Stomach (tissue), 4 donors: ENCODE measurements at regions not wholly inside any gene's neighbourhood (a gene's known extent, or its start where the extent isn't known, plus 50 kb on each side); places are given as distances from the start of the nearest gene placed in this dataset.

Experiments
- EP300 ChIP-seq: sonication (generic); formaldehyde crosslinking; IDR thresholded peaks from one replicate; pipeline ENCODE4 v1.6.1; 2017; ENCODE audit warnings: antibody characterized with exemption
- POLR2A ChIP-seq, 4 donors: fragments of 450-650 bp; IDR thresholded peaks; one replicate each; pipeline ENCODE4 v1.6.1; 2016; ENCODE audit warnings: antibody characterized with exemption in 4 of 4, control low read depth in 2 of 4, mild to moderate bottlenecking in 1 of 4, moderate library complexity in 1 of 4
- POLR2AphosphoS5 ChIP-seq, 3 donors: sonication (generic); formaldehyde crosslinking; IDR thresholded peaks; one replicate each; pipeline ENCODE4 v1.6.1; 2016; ENCODE audit warnings: antibody characterized with exemption in 3 of 3
- TF ChIP-seq, protein P1 (sequence below), 7 experiments: fragments of 450-650 bp in 4 of 7; fragments of 200-600 bp in 3 of 7; sonication (generic) in 3 of 7; IDR thresholded peaks; one replicate each; pipeline ENCODE4 v1.5.1; 2016 to 2019; ENCODE audit warnings: antibody characterized with exemption in 7 of 7, control low read depth in 2 of 7, mild to moderate bottlenecking in 1 of 7

- TF ChIP-seq EP300 (no peak), POLR2A (IDR thresholded peaks at IDR 0.05) (no peak), POLR2AphosphoS5 (IDR thresholded peaks at IDR 0.05) (no peak)
- TF ChIP-seq, protein P1, sequence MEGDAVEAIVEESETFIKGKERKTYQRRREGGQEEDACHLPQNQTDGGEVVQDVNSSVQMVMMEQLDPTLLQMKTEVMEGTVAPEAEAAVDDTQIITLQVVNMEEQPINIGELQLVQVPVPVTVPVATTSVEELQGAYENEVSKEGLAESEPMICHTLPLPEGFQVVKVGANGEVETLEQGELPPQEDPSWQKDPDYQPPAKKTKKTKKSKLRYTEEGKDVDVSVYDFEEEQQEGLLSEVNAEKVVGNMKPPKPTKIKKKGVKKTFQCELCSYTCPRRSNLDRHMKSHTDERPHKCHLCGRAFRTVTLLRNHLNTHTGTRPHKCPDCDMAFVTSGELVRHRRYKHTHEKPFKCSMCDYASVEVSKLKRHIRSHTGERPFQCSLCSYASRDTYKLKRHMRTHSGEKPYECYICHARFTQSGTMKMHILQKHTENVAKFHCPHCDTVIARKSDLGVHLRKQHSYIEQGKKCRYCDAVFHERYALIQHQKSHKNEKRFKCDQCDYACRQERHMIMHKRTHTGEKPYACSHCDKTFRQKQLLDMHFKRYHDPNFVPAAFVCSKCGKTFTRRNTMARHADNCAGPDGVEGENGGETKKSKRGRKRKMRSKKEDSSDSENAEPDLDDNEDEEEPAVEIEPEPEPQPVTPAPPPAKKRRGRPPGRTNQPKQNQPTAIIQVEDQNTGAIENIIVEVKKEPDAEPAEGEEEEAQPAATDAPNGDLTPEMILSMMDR (IDR thresholded peaks at IDR 0.05), result no peak
Observed at GRCh38 chr9:106149956-106150355, 455.6 kb downstream of the TMEM38B start.
